HepG2 (cell line): ENCODE measurements at regions not wholly inside any gene's neighbourhood (a gene's known extent, or its start where the extent isn't known, plus 50 kb on each side); places are given as distances from the start of the nearest gene placed in this dataset.

Experiments used
- ATF3 ChIP-seq: sonication (generic); formaldehyde crosslinking; IDR thresholded peaks from 2 replicates; pipeline ENCODE4 v1.4.0; 2020; ENCODE audit warnings: missing genetic modification reagents
- CBX1 ChIP-seq: IDR thresholded peaks from one replicate; pipeline ENCODE4 v1.6.1; 2016; ENCODE audit warnings: antibody characterized with exemption, low read depth
- CREB1 ChIP-seq, 2 experiments: fragments of 450-650 bp in 1 of 2; IDR thresholded peaks; 2 replicates each; pipeline ENCODE4 v1.6.1; 2016 to 2017; ENCODE audit warnings: control low read depth in 1 of 2, mild to moderate bottlenecking in 1 of 2, missing compliant biosample characterization in 1 of 2, missing genetic modification characterization in 1 of 2
- EP300 ChIP-seq, 3 experiments: sonication (generic) in 1 of 3; formaldehyde crosslinking in 1 of 3; IDR thresholded peaks; 2 replicates each; pipeline versions ENCODE4 v1.5.1 to v1.6.1; 2011 to 2020; ENCODE audit warnings: low read depth in 2 of 3, low read length in 2 of 3, borderline replicate concordance in 1 of 3, improper control_type of control experiment in 1 of 3, mild to moderate bottlenecking in 1 of 3, missing genetic modification reagents in 1 of 3, moderate library complexity in 1 of 3
- HES4 ChIP-seq: sonication (generic); formaldehyde crosslinking; IDR thresholded peaks from 2 replicates; pipeline ENCODE4 v1.9.0; 2021; ENCODE audit warnings: mild to moderate bottlenecking, missing genetic modification reagents, borderline replicate concordance
- MZF1 ChIP-seq: sonication (generic); formaldehyde crosslinking; IDR thresholded peaks from 2 replicates; pipeline ENCODE4 v1.8.1; 2023; ENCODE audit warnings: mild to moderate bottlenecking, missing genetic modification reagents, borderline replicate concordance
- POLR2AphosphoS5 ChIP-seq: IDR thresholded peaks from 2 replicates; pipeline ENCODE4 v1.6.1; 2012; ENCODE audit warnings: low read depth, low read length
- RAD21 ChIP-seq: fragments of 450-650 bp; formaldehyde crosslinking; IDR thresholded peaks from 2 replicates; pipeline ENCODE4 v1.5.0; 2020; ENCODE audit warnings: mild to moderate bottlenecking
- TBL1XR1 ChIP-seq: fragments of 150-350 bp; IDR thresholded peaks from 2 replicates; pipeline ENCODE4 v1.6.1; 2014; ENCODE audit warnings: borderline replicate concordance, low read length; ENCODE audit not compliant: partially characterized antibody
- USF2 ChIP-seq, 2 experiments: sonication (generic) in 1 of 2; formaldehyde crosslinking in 1 of 2; IDR thresholded peaks; 2 replicates each; pipeline versions ENCODE4 v1.5.1 to v1.6.1; 2011 to 2020; ENCODE audit warnings: borderline replicate concordance in 1 of 2, low read depth in 1 of 2, low read length in 1 of 2, mild to moderate bottlenecking in 1 of 2, missing genetic modification reagents in 1 of 2, moderate library complexity in 1 of 2
- ZNF124 ChIP-seq: sonication (generic); formaldehyde crosslinking; IDR thresholded peaks from 2 replicates; pipeline ENCODE4 v1.4.0; 2020; ENCODE audit warnings: missing genetic modification reagents
- TF ChIP-seq, protein P1 (sequence below): sonication (generic); formaldehyde crosslinking; IDR thresholded peaks from 2 replicates; pipeline ENCODE4 v1.4.0; 2020; ENCODE audit warnings: low read depth, mild to moderate bottlenecking, missing genetic modification reagents

GRCh38 chr2:37425408-37425807 is 81.0 kb downstream of the QPCT start:
- TF ChIP-seq MZF1 (CRISPR knock-in tag), result no peak
- no peak for TF ChIP-seq USF2 (IDR thresholded peaks at IDR 0.05; ENCODE audit: low read depth, low read length)
- no peak for TF ChIP-seq USF2 (CRISPR knock-in tag; IDR thresholded peaks at IDR 0.05; ENCODE audit: borderline replicate concordance)
- no peak for TF ChIP-seq ATF3 (CRISPR knock-in tag)
- TF ChIP-seq CBX1, result no peak
- TF ChIP-seq EP300 (IDR thresholded peaks at IDR 0.05; ENCODE audit: low read depth in 2 of 2, low read length in 2 of 2), result no peak
- no peak for TF ChIP-seq EP300 (CRISPR knock-in tag; IDR thresholded peaks at IDR 0.05; ENCODE audit: borderline replicate concordance)
- no peak for TF ChIP-seq ZNF124
- no peak for TF ChIP-seq POLR2AphosphoS5
- TF ChIP-seq RAD21 (CRISPR knock-in tag), result no peak
- TF ChIP-seq CREB1 (IDR thresholded peaks at IDR 0.05), result no peak
- no peak for TF ChIP-seq CREB1 (CRISPR knock-in tag; IDR thresholded peaks at IDR 0.05)
- TF ChIP-seq HES4 (CRISPR knock-in tag), result no peak
- no peak for TF ChIP-seq TBL1XR1
- TF ChIP-seq, protein P1, sequence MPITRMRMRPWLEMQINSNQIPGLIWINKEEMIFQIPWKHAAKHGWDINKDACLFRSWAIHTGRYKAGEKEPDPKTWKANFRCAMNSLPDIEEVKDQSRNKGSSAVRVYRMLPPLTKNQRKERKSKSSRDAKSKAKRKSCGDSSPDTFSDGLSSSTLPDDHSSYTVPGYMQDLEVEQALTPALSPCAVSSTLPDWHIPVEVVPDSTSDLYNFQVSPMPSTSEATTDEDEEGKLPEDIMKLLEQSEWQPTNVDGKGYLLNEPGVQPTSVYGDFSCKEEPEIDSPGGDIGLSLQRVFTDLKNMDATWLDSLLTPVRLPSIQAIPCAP, result no peak
